ENCODE measurements at regions not wholly inside any gene's neighbourhood (a gene's known extent, or its start where the extent isn't known, plus 50 kb on each side); places are given as distances from the start of the nearest gene placed in this dataset.
A peak's percentile ranks its signal among the peaks of the same experiment; 100 is the strongest.

GRCh38 chr3:40714771-40715345 lies 190.1 kb downstream of the ZNF621 start:
- TF ChIP-seq, protein P1, sequence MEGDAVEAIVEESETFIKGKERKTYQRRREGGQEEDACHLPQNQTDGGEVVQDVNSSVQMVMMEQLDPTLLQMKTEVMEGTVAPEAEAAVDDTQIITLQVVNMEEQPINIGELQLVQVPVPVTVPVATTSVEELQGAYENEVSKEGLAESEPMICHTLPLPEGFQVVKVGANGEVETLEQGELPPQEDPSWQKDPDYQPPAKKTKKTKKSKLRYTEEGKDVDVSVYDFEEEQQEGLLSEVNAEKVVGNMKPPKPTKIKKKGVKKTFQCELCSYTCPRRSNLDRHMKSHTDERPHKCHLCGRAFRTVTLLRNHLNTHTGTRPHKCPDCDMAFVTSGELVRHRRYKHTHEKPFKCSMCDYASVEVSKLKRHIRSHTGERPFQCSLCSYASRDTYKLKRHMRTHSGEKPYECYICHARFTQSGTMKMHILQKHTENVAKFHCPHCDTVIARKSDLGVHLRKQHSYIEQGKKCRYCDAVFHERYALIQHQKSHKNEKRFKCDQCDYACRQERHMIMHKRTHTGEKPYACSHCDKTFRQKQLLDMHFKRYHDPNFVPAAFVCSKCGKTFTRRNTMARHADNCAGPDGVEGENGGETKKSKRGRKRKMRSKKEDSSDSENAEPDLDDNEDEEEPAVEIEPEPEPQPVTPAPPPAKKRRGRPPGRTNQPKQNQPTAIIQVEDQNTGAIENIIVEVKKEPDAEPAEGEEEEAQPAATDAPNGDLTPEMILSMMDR (IDR thresholded peaks at IDR 0.05): no peak
- TF ChIP-seq ZFX (IDR thresholded peaks at IDR 0.05; ENCODE audit: borderline replicate concordance): no peak
- no peak overlapping the region for H3K27ac ChIP-seq

- no peak overlapping the region for H3K27ac ChIP-seq
Observed at GRCh38 chr3:40715551-40715950, 190.8 kb downstream of the ZNF621 start.

GRCh38 chr3:40717471-40717870 lies 192.7 kb downstream of the ZNF621 start:
- TF ChIP-seq, protein P1 (IDR thresholded peaks at IDR 0.05): no peak
- no peak for TF ChIP-seq ZFX (IDR thresholded peaks at IDR 0.05; ENCODE audit: borderline replicate concordance)
- H3K27ac ChIP-seq: no peak overlapping the region

More at GRCh38 chr3:40715551-40715950, 190.8 kb downstream of the ZNF621 start:
- TF ChIP-seq, protein P1 (IDR thresholded peaks at IDR 0.05): no peak
- TF ChIP-seq ZFX (IDR thresholded peaks at IDR 0.05; ENCODE audit: borderline replicate concordance): no peak

GRCh38 chr3:40718209-40718608 lies 193.4 kb downstream of the ZNF621 start:
- TF ChIP-seq ZFX (IDR thresholded peaks at IDR 0.05; ENCODE audit: borderline replicate concordance): no peak
- TF ChIP-seq, protein P1 (IDR thresholded peaks at IDR 0.05): no peak
- no peak overlapping the region for H3K27ac ChIP-seq

DNA sequence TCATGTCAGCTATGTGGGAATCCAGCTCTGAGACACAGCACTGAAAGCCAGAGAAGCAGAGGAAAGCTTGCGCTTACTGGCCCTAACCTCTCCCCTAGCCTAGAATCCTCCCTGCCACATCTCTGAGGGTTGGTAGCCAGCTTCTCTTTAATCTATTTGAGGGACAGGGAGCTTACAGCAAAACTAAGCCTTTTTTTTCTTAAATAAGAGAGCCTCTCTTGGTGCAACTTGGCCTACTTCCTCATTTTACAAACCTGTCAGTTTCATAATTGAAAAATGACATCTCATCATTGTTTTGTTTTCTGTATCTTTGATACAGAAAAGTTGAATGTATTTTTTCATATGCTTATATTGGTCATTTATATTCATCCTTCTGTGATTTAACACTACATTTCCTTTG lies 193.9 kb downstream of the ZNF621 start:
- TF ChIP-seq, protein P1 (IDR thresholded peaks at IDR 0.05): no peak
- no peak for TF ChIP-seq ZFX (IDR thresholded peaks at IDR 0.05; ENCODE audit: borderline replicate concordance)
- no peak overlapping the region for H3K27ac ChIP-seq

GRCh38 chr3:40719660-40720287 lies 195.0 kb downstream of the ZNF621 start:
- TF ChIP-seq, protein P1 (IDR thresholded peaks at IDR 0.05): peak; percentile 52
- TF ChIP-seq ZFX (IDR thresholded peaks at IDR 0.05; ENCODE audit: borderline replicate concordance): no peak
- H3K27ac ChIP-seq: no peak overlapping the region

DNA sequence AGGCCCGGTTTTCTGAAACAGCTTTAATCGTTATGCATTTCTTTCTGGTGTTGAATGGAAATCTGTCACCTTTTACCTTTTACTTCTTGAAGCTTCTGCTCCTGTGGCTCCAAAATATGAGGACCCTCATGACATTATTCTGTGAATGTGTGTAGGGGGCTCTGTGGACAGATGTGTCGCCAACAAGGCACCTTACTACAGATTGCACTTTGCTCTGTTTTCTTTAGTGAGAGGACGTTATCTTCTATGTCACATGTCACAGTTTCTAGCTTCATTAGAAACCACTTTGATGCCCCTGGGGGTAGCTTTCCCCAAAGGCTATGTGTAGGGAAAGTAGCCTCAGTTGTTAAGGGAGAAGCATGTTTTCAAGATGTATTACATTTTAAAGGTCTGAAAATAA lies 195.6 kb downstream of the ZNF621 start:
- TF ChIP-seq ZFX (IDR thresholded peaks at IDR 0.05; ENCODE audit: borderline replicate concordance): no peak
- TF ChIP-seq, protein P1 (IDR thresholded peaks at IDR 0.05): no peak
- no peak overlapping the region for H3K27ac ChIP-seq
